Fibroblast of skin of abdomen (primary cell): ENCODE measurements at regions not wholly inside any gene's neighbourhood (a gene's known extent, or its start where the extent isn't known, plus 50 kb on each side); places are given as distances from the start of the nearest gene placed in this dataset.
"Not testable (repeated sequence)": the region's sequence is repeated elsewhere in the genome, so short reads cannot be mapped to it uniquely, and the experiment has no call there.

Experiments used
- DNase-seq: peaks from one replicate; pipeline ENCODE4 v3.0.0-alpha.2; 2013

- no peak for DNase-seq
Observed at GRCh38 chr15:87576486-87577176, 679.9 kb downstream of the NTRK3 start.

- DNase-seq: no peak
Observed at GRCh38 chr15:87575896-87576473, 680.6 kb downstream of the NTRK3 start.

GRCh38 chr15:87573534-87573933 is 683.0 kb downstream of the NTRK3 start:
- peak; percentile 25 for DNase-seq

- no peak for DNase-seq
Observed at GRCh38 chr15:87573039-87573438, 683.5 kb downstream of the NTRK3 start.

GRCh38 chr15:87572381-87572910 is 684.1 kb downstream of the NTRK3 start:
- DNase-seq: no peak

- no peak for DNase-seq
Observed at GRCh38 chr15:87570206-87570605, 686.3 kb downstream of the NTRK3 start.

GRCh38 chr15:87569581-87569980 is 687.0 kb downstream of the NTRK3 start:
- DNase-seq: no peak

GRCh38 chr15:87567406-87568030 is 689.0 kb downstream of the NTRK3 start:
- DNase-seq: peak; percentile 19

GRCh38 chr15:87566236-87566635 is 690.3 kb downstream of the NTRK3 start:
- DNase-seq: no peak

- DNase-seq: no peak
Observed at GRCh38 chr15:87564681-87565080, 691.9 kb downstream of the NTRK3 start.

- no peak for DNase-seq
Observed at GRCh38 chr15:87563869-87564268, 692.7 kb downstream of the NTRK3 start.

GRCh38 chr15:87562203-87562602 is 694.3 kb downstream of the NTRK3 start:
- no peak for DNase-seq

GRCh38 chr15:87561641-87562040 is 694.9 kb downstream of the NTRK3 start:
- DNase-seq: no peak

- DNase-seq: peak; percentile 35
Observed at GRCh38 chr15:87557881-87558280, 698.7 kb downstream of the NTRK3 start.

- DNase-seq: no peak
Observed at GRCh38 chr15:87556886-87557285, 699.7 kb downstream of the NTRK3 start.

- no peak for DNase-seq
Observed at GRCh38 chr15:87549860-87550259, 706.7 kb downstream of the NTRK3 start.

GRCh38 chr15:87549296-87549695 is 707.2 kb downstream of the NTRK3 start:
- DNase-seq: no peak

GRCh38 chr15:87548590-87548989 is 707.9 kb downstream of the NTRK3 start:
- DNase-seq: not testable (repeated sequence)

GRCh38 chr15:87547470-87548181 is 708.9 kb downstream of the NTRK3 start:
- no peak for DNase-seq

- no peak for DNase-seq
Observed at GRCh38 chr15:87538327-87538834, 718.2 kb downstream of the NTRK3 start.

GRCh38 chr15:87537295-87537694 is 719.2 kb downstream of the NTRK3 start:
- no peak for DNase-seq

- DNase-seq: not testable (repeated sequence)
Observed at GRCh38 chr15:87533637-87534036, 722.9 kb downstream of the NTRK3 start.

GRCh38 chr15:87528873-87529272 is 727.7 kb downstream of the NTRK3 start:
- DNase-seq: peak; percentile 84
